Large intestine (tissue), 3 donors: ENCODE measurements at regions not wholly inside any gene's neighbourhood (a gene's known extent, or its start where the extent isn't known, plus 50 kb on each side); places are given as distances from the start of the nearest gene placed in this dataset.

ENCODE experiments used
- DNase-seq, 2 donors: peaks; one replicate each; pipeline versions ENCODE4 v3.0.0 to v3.0.0-alpha.2; 2013
- H3K27ac ChIP-seq: one replicate; pipeline ENCODE4 v1.5.1; 2013; ENCODE audit warnings: low read length
- H3K27me3 ChIP-seq: 2 replicates; pipeline ENCODE4 v1.6.1; 2013; ENCODE audit warnings: low read length; ENCODE audit not compliant: control insufficient read depth, insufficient read depth
- H3K36me3 ChIP-seq: 2 replicates; pipeline ENCODE4 v1.6.1; 2013; ENCODE audit warnings: low read length; ENCODE audit not compliant: control insufficient read depth, insufficient read depth
- H3K4me1 ChIP-seq: one replicate; pipeline ENCODE4 v1.6.1; 2013; ENCODE audit warnings: low read length; ENCODE audit not compliant: control insufficient read depth, insufficient read depth
- H3K4me3 ChIP-seq: one replicate; pipeline ENCODE4 v1.5.1; 2013; ENCODE audit warnings: low read length
- H3K9me3 ChIP-seq: one replicate; pipeline ENCODE4 v1.6.1; 2013; ENCODE audit warnings: mild to moderate bottlenecking, low read depth, low read length, moderate library complexity; ENCODE audit not compliant: control insufficient read depth
- WGBS: methylation state at CpG from one replicate; pipeline ENCODE4 v1.1.5; 2013; ENCODE audit warnings: low lambda C conversion rate; ENCODE audit not compliant: insufficient coverage; 5-methylcytosine and 5-hydroxymethylcytosine counted together

GRCh38 chr18:11523804-11524203 lies 85.6 kb upstream of the SLC35G4 start:
- Histone ChIP-seq H3K4me1 (no peaks in the 10 kb centered on the region), H3K27ac (no peak overlapping the region), H3K27me3 (no peaks in the 10 kb centered on the region), H3K9me3 (no peaks in the 10 kb centered on the region), H3K36me3 (no peaks in the 10 kb centered on the region), H3K4me3 (no peak overlapping the region)
- WGBS, result 25% methylated on average over 1 of the region's 2 CpGs
- DNase-seq, result no peak

GRCh38 chr18:11522992-11523391 lies 86.4 kb upstream of the SLC35G4 start:
- H3K27me3 ChIP-seq, result no peaks in the 10 kb centered on the region
- WGBS, result no CpG with 5 or more reads among the region's 5 CpGs
- H3K36me3 ChIP-seq, result no peaks in the 10 kb centered on the region
- no peak overlapping the region for H3K4me3 ChIP-seq
- no peak overlapping the region for H3K27ac ChIP-seq
- H3K9me3 ChIP-seq, result no peaks in the 10 kb centered on the region
- H3K4me1 ChIP-seq, result no peaks in the 10 kb centered on the region
- no peak for DNase-seq

GRCh38 chr18:11521853-11522252 lies 87.5 kb upstream of the SLC35G4 start:
- WGBS, result 100% methylated on average over 1 of the region's 5 CpGs
- no peak overlapping the region for H3K4me3 ChIP-seq

GRCh38 chr18:11520536-11520935 lies 88.9 kb upstream of the SLC35G4 start:
- WGBS, result no CpG with 5 or more reads among the region's 6 CpGs
- no peaks in the 10 kb centered on the region for H3K36me3 ChIP-seq

More at GRCh38 chr18:11521853-11522252, 87.5 kb upstream of the SLC35G4 start:
- no peaks in the 10 kb centered on the region for H3K4me1 ChIP-seq
- DNase-seq, result no peak
- no peaks in the 10 kb centered on the region for H3K36me3 ChIP-seq
- H3K27me3 ChIP-seq, result no peaks in the 10 kb centered on the region
- no peaks in the 10 kb centered on the region for H3K9me3 ChIP-seq
- H3K27ac ChIP-seq, result no peak overlapping the region

GRCh38 chr18:11518788-11519685 lies 90.4 kb upstream of the SLC35G4 start:
- Histone ChIP-seq H3K4me3 (no peak overlapping the region), H3K4me1 (no peaks in the 10 kb centered on the region), H3K27ac (no peak overlapping the region), H3K9me3 (no peaks in the 10 kb centered on the region), H3K27me3 (no peaks in the 10 kb centered on the region), H3K36me3 (no peaks in the 10 kb centered on the region)
- DNase-seq, result peak; percentile 8 to 20
- 50% methylated on average over 3 of the region's 24 CpGs for WGBS

More at GRCh38 chr18:11520536-11520935, 88.9 kb upstream of the SLC35G4 start:
- no peak overlapping the region for H3K27ac ChIP-seq
- H3K4me1 ChIP-seq, result no peaks in the 10 kb centered on the region
- H3K4me3 ChIP-seq, result no peak overlapping the region
- H3K27me3 ChIP-seq, result no peaks in the 10 kb centered on the region
- DNase-seq, result no peak
- H3K9me3 ChIP-seq, result no peaks in the 10 kb centered on the region

- no peaks in the 10 kb centered on the region for H3K27me3 ChIP-seq
- DNase-seq, result no peak
- H3K27ac ChIP-seq, result no peak overlapping the region
- H3K4me1 ChIP-seq, result no peaks in the 10 kb centered on the region
- H3K9me3 ChIP-seq, result no peaks in the 10 kb centered on the region
- no CpG with 5 or more reads among the region's 3 CpGs for WGBS
- no peaks in the 10 kb centered on the region for H3K36me3 ChIP-seq
- H3K4me3 ChIP-seq, result no peak overlapping the region
Measured at GRCh38 chr18:11517704-11518103, 91.7 kb upstream of the SLC35G4 start.

GRCh38 chr18:11516751-11517503 lies 92.5 kb upstream of the SLC35G4 start:
- WGBS, result no CpG with 5 or more reads among the region's 14 CpGs
- Histone ChIP-seq H3K36me3 (no peaks in the 10 kb centered on the region), H3K27ac (no peak overlapping the region), H3K4me1 (no peaks in the 10 kb centered on the region), H3K27me3 (no peaks in the 10 kb centered on the region), H3K9me3 (no peaks in the 10 kb centered on the region), H3K4me3 (no peak overlapping the region)
- DNase-seq, result peak in 1 of 2 donors; percentile 4

- 100% methylated on average over 1 of the region's 1 CpG for WGBS
- DNase-seq, result no peak
- no peak overlapping the region for H3K27ac ChIP-seq
- H3K36me3 ChIP-seq, result no peaks in the 10 kb centered on the region
- no peak overlapping the region for H3K4me3 ChIP-seq
- H3K9me3 ChIP-seq, result no peaks in the 10 kb centered on the region
- H3K27me3 ChIP-seq, result no peaks in the 10 kb centered on the region
- H3K4me1 ChIP-seq, result no peaks in the 10 kb centered on the region
Measured at GRCh38 chr18:11514267-11514666, 95.1 kb upstream of the SLC35G4 start.

GRCh38 chr18:11512096-11513025 lies 97.0 kb upstream of the SLC35G4 start:
- Histone ChIP-seq H3K27me3 (no peaks in the 10 kb centered on the region), H3K4me3 (no peak overlapping the region), H3K9me3 (no peaks in the 10 kb centered on the region), H3K4me1 (no peaks in the 10 kb centered on the region), H3K27ac (no peak overlapping the region), H3K36me3 (no peaks in the 10 kb centered on the region)
- DNase-seq, result no peak
- WGBS, result 78% methylated on average over 1 of the region's 8 CpGs
